ENCODE measurements at regions not wholly inside any gene's neighbourhood (a gene's known extent, or its start where the extent isn't known, plus 50 kb on each side); places are given as distances from the start of the nearest gene placed in this dataset.

- no peak for ATAC-seq
- no peak for DNase-seq
- no peaks in the 10 kb centered on the region for H3K9me3 ChIP-seq
- H3K4me1 ChIP-seq = no peaks in the 10 kb centered on the region
- H3K4me3 ChIP-seq = no peak overlapping the region
- no peaks in the 10 kb centered on the region for H3K36me3 ChIP-seq (ENCODE audit: insufficient read depth in 1 of 2, low read depth in 1 of 2)
- H3K27ac ChIP-seq = no peak overlapping the region
- whole genome bisulfite sequencing, 3 donors = 56 to 62% (median 59%) methylated on average over 16 of the region's 16 CpGs
- H3K27me3 ChIP-seq (ENCODE audit: insufficient read depth in 3 of 3, low read length in 2 of 3) = peaks cover 0 to 24% (median 6%) of the 10 kb centered on the region in 3 donors
- TF ChIP-seq CTCF (IDR thresholded peaks at IDR 0.05) = no peak
- intact Hi-C loops (cut with DNase I) = no loop called here
Observed at GRCh38 chr5:176183321-176184074, 54.7 kb upstream of the SIMC1 start.

- H3K9me3 ChIP-seq = no peaks in the 10 kb centered on the region
- H3K4me1 ChIP-seq = no peaks in the 10 kb centered on the region
- no peak overlapping the region for H3K27ac ChIP-seq
- ATAC-seq (no peak), DNase-seq (no peak)
- H3K27me3 ChIP-seq (ENCODE audit: insufficient read depth in 3 of 3, low read length in 2 of 3) = peaks cover 0 to 13% (median 1%) of the 10 kb centered on the region in 3 donors
- TF ChIP-seq CTCF (IDR thresholded peaks at IDR 0.05) = no peak
- intact Hi-C loops (cut with DNase I) = no loop called here
- H3K4me3 ChIP-seq = no peak overlapping the region
- no peaks in the 10 kb centered on the region for H3K36me3 ChIP-seq (ENCODE audit: insufficient read depth in 1 of 2, low read depth in 1 of 2)
- 79 to 86% (median 86%) methylated on average over 6 of the region's 6 CpGs for WGBS, 3 donors
Observed at GRCh38 chr5:176184608-176185132, 53.6 kb upstream of the SIMC1 start.

GRCh38 chr5:176185133-176185733, 53.0 kb upstream of the SIMC1 start:
- H3K36me3 ChIP-seq (ENCODE audit: insufficient read depth in 1 of 2, low read depth in 1 of 2) = no peaks in the 10 kb centered on the region
- H3K4me1 ChIP-seq = no peaks in the 10 kb centered on the region
- no peak overlapping the region for H3K4me3 ChIP-seq
- H3K27me3 ChIP-seq (ENCODE audit: insufficient read depth in 3 of 3, low read length in 2 of 3) = peaks cover 0 to 12% (median 1%) of the 10 kb centered on the region in 3 donors
- no peak for DNase-seq
- H3K27ac ChIP-seq = no peak overlapping the region
- no peak for TF ChIP-seq CTCF (IDR thresholded peaks at IDR 0.05)
- intact Hi-C loops (cut with DNase I) = no loop called here
- WGBS, 3 donors = 55 to 77% (median 62%) methylated on average over 9 of the region's 9 CpGs
- H3K9me3 ChIP-seq = no peaks in the 10 kb centered on the region
- no peak for ATAC-seq

- H3K27ac ChIP-seq = no peak overlapping the region
- no peaks in the 10 kb centered on the region for H3K4me1 ChIP-seq
- DNase-seq (no peak), ATAC-seq (no peak)
- intact Hi-C loops (cut with DNase I) = no loop called here
- no peaks in the 10 kb centered on the region for H3K36me3 ChIP-seq (ENCODE audit: insufficient read depth in 1 of 2, low read depth in 1 of 2)
- 78 to 81% (median 80%) methylated on average over 3 of the region's 3 CpGs for WGBS, 3 donors
- H3K27me3 ChIP-seq (ENCODE audit: insufficient read depth in 3 of 3, low read length in 2 of 3) = peaks cover 0 to 6% (median 1%) of the 10 kb centered on the region in 3 donors
- H3K9me3 ChIP-seq = no peaks in the 10 kb centered on the region
- TF ChIP-seq CTCF (IDR thresholded peaks at IDR 0.05) = no peak
- H3K4me3 ChIP-seq = no peak overlapping the region
Observed at GRCh38 chr5:176186107-176186506, 52.1 kb upstream of the SIMC1 start.
